Loucy (cell line): ENCODE measurements at regions not wholly inside any gene's neighbourhood (a gene's known extent, or its start where the extent isn't known, plus 50 kb on each side); places are given as distances from the start of the nearest gene placed in this dataset.

ENCODE experiments used
- H2AFZ ChIP-seq: fragments of 200-600 bp; sonication (generic); 2 replicates; pipeline ENCODE4 v1.6.0; 2016; ENCODE audit warnings: antibody characterized with exemption, mild to moderate bottlenecking, low read length, moderate library complexity
- H3F3A ChIP-seq: fragments of 200-600 bp; 2 replicates; pipeline ENCODE4 v1.6.0; 2016; ENCODE audit warnings: antibody characterized with exemption, low read depth, mild to moderate bottlenecking
- H3K27me3 ChIP-seq: fragments of 200-600 bp; sonication (generic); 2 replicates; pipeline ENCODE4 v1.6.1; 2014; ENCODE audit warnings: low read length, mild to moderate bottlenecking; ENCODE audit not compliant: insufficient read depth, poor library complexity, severe bottlenecking
- H3K36me3 ChIP-seq: fragments of 200-600 bp; sonication (generic); 2 replicates; pipeline ENCODE4 v1.6.1; 2016; ENCODE audit warnings: low read length; ENCODE audit not compliant: insufficient read depth
- H3K4me1 ChIP-seq: fragments of 200-600 bp; sonication (generic); 2 replicates; pipeline ENCODE4 v1.5.1; 2014; ENCODE audit warnings: low read length, mild to moderate bottlenecking; ENCODE audit not compliant: insufficient read depth, poor library complexity, severe bottlenecking
- H3K4me2 ChIP-seq: fragments of 200-600 bp; sonication (generic); 2 replicates; pipeline ENCODE4 v1.6.0; 2014; ENCODE audit warnings: antibody characterized with exemption, low read length, low read depth, mild to moderate bottlenecking; ENCODE audit not compliant: poor library complexity, severe bottlenecking
- H3K4me3 ChIP-seq: fragments of 200-600 bp; sonication (generic); 2 replicates; pipeline ENCODE4 v1.5.1; 2014; ENCODE audit warnings: low read length, mild to moderate bottlenecking, mixed read lengths; ENCODE audit not compliant: poor library complexity, severe bottlenecking
- H3K79me2 ChIP-seq: fragments of 200-600 bp; sonication (generic); 2 replicates; pipeline ENCODE4 v1.6.1; 2014; ENCODE audit warnings: low read length; ENCODE audit not compliant: insufficient read depth
- H3K9ac ChIP-seq: fragments of 200-600 bp; sonication (generic); 2 replicates; pipeline ENCODE4 v1.6.0; 2014; ENCODE audit warnings: mild to moderate bottlenecking, low read depth, low read length, moderate library complexity; ENCODE audit not compliant: poor library complexity, severe bottlenecking
- H3K9me2 ChIP-seq: fragments of 200-600 bp; sonication (generic); replicated peaks from 2 replicates; pipeline ENCODE4 v1.6.1; 2016; ENCODE audit warnings: low read depth, low read length, mixed read lengths
- H3K9me3 ChIP-seq: fragments of 200-600 bp; sonication (generic); 2 replicates; pipeline ENCODE4 v1.6.1; 2014; ENCODE audit warnings: mild to moderate bottlenecking, antibody characterized with exemption, low read length, low read depth; ENCODE audit not compliant: insufficient read depth
- H4K20me1 ChIP-seq: fragments of 200-600 bp; sonication (generic); 2 replicates; pipeline ENCODE4 v1.6.0; 2014; ENCODE audit warnings: antibody characterized with exemption, low read length, mild to moderate bottlenecking; ENCODE audit not compliant: insufficient read depth, poor library complexity, severe bottlenecking
- EZH2phosphoT487 ChIP-seq: fragments of 200-600 bp; IDR thresholded peaks from 2 replicates; pipeline ENCODE4 v1.6.1; 2018; ENCODE audit warnings: antibody characterized with exemption, mild to moderate bottlenecking, moderate library complexity, borderline replicate concordance
- TF ChIP-seq, protein P1 (sequence below): fragments of 200-600 bp; sonication (generic); conservative IDR thresholded peaks from 2 replicates; pipeline ENCODE4 v1.5.1; 2014; ENCODE audit warnings: mild to moderate bottlenecking, antibody characterized with exemption, low read length

DNA sequence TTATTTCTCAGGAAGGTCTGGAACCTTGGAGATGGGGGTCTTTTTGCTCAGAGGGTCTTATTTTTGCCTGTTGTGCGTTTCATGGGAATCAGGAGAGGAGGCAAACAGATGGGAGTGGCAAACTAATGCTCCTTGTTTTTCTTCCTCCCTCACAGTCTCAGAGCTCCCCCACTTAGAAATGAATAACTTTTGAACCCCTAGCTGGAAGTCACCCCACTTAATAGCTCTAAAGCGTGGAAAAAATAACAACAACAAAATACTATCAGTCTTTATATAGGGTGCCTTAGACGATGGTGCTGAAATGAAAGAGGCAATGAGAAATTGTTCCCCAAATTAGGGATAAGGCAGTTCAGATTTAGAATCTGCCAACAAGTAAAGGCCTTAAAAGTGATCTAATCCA lies 76.8 kb upstream of the BDNF start:
- Histone ChIP-seq H3K79me2 (no peaks in the 10 kb centered on the region), H3K9ac (no peak overlapping the region), H3K4me3 (no peak overlapping the region), H3K9me3 (no peaks in the 10 kb centered on the region), H3K4me2 (no peak overlapping the region), H3K9me2 (no peaks in the 10 kb centered on the region), H3F3A (no peaks in the 10 kb centered on the region), H3K27me3 (no peaks in the 10 kb centered on the region), H2AFZ (no peak overlapping the region), H3K36me3 (no peaks in the 10 kb centered on the region), H4K20me1 (no peaks in the 10 kb centered on the region), H3K4me1 (no peaks in the 10 kb centered on the region)
- TF ChIP-seq, protein P1, sequence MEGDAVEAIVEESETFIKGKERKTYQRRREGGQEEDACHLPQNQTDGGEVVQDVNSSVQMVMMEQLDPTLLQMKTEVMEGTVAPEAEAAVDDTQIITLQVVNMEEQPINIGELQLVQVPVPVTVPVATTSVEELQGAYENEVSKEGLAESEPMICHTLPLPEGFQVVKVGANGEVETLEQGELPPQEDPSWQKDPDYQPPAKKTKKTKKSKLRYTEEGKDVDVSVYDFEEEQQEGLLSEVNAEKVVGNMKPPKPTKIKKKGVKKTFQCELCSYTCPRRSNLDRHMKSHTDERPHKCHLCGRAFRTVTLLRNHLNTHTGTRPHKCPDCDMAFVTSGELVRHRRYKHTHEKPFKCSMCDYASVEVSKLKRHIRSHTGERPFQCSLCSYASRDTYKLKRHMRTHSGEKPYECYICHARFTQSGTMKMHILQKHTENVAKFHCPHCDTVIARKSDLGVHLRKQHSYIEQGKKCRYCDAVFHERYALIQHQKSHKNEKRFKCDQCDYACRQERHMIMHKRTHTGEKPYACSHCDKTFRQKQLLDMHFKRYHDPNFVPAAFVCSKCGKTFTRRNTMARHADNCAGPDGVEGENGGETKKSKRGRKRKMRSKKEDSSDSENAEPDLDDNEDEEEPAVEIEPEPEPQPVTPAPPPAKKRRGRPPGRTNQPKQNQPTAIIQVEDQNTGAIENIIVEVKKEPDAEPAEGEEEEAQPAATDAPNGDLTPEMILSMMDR: no peak
- no peak for TF ChIP-seq EZH2phosphoT487

- no peak for TF ChIP-seq EZH2phosphoT487
- Histone ChIP-seq H4K20me1 (no peaks in the 10 kb centered on the region), H3K27me3 (no peaks in the 10 kb centered on the region), H3K79me2 (no peaks in the 10 kb centered on the region), H3K4me2 (no peak overlapping the region), H3F3A (no peaks in the 10 kb centered on the region), H3K4me1 (no peaks in the 10 kb centered on the region), H3K36me3 (no peaks in the 10 kb centered on the region), H3K9me3 (no peaks in the 10 kb centered on the region), H3K4me3 (no peak overlapping the region), H3K9me2 (no peaks in the 10 kb centered on the region), H3K9ac (no peak overlapping the region), H2AFZ (no peak overlapping the region)
Measured at GRCh38 chr11:27773884-27774283, 73.6 kb upstream of the BDNF start.

DNA sequence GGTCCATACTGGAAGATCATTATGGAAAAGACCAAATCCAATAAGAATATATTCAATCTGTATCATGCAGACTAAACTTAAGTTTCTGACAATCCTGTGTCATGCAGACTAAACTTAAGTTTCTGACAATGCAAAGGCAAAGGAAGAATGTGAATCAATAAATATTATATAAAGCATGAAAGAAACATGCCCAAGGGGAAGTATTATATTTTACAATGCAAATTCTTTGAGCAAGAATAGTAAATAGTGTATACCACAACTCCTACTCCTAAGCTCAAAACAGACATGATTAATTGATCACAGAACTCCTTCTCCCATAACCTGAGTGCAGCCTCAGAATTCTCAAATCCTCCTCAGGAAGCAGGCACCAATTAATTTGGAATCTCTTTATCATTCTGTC lies 71.3 kb upstream of the BDNF start:
- Histone ChIP-seq H3K9me3 (no peaks in the 10 kb centered on the region), H3K9ac (no peak overlapping the region), H3K9me2 (no peaks in the 10 kb centered on the region), H3K36me3 (no peaks in the 10 kb centered on the region), H3K4me3 (no peak overlapping the region), H3F3A (no peaks in the 10 kb centered on the region), H3K4me1 (no peaks in the 10 kb centered on the region), H4K20me1 (no peaks in the 10 kb centered on the region), H3K27me3 (no peaks in the 10 kb centered on the region), H2AFZ (no peak overlapping the region), H3K79me2 (no peaks in the 10 kb centered on the region), H3K4me2 (no peak overlapping the region)
- TF ChIP-seq, protein P1: no peak
- no peak for TF ChIP-seq EZH2phosphoT487

DNA sequence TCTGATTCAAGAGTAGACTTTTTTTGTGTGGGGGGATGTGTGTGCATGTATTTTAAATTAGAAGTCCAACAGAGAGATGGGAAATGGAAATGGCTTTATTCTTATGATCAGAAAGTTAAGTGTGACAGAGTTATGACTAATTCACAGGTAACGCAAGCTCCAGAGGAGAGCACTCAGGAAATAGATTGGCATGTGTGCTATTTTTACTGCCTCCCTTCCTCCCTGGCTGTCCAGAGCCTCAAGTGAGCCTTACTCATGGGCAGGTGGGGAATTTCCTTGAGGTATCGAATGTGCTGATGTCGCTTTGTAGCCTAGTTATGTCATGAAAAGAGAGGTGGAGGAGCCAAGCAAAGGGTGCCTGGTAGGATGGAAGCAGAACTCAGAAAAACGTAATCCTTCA lies 70.3 kb upstream of the BDNF start:
- Histone ChIP-seq H3F3A (no peaks in the 10 kb centered on the region), H3K4me2 (no peak overlapping the region), H3K9ac (no peak overlapping the region), H3K4me1 (no peaks in the 10 kb centered on the region), H4K20me1 (no peaks in the 10 kb centered on the region), H3K36me3 (no peaks in the 10 kb centered on the region), H2AFZ (no peak overlapping the region), H3K27me3 (no peaks in the 10 kb centered on the region), H3K9me2 (no peaks in the 10 kb centered on the region), H3K79me2 (no peaks in the 10 kb centered on the region), H3K4me3 (no peak overlapping the region), H3K9me3 (no peaks in the 10 kb centered on the region)
- TF ChIP-seq, protein P1: no peak
- TF ChIP-seq EZH2phosphoT487: no peak
